ENCODE measurements at regions not wholly inside any gene's neighbourhood (a gene's known extent, or its start where the extent isn't known, plus 50 kb on each side); places are given as distances from the start of the nearest gene placed in this dataset.

DNA sequence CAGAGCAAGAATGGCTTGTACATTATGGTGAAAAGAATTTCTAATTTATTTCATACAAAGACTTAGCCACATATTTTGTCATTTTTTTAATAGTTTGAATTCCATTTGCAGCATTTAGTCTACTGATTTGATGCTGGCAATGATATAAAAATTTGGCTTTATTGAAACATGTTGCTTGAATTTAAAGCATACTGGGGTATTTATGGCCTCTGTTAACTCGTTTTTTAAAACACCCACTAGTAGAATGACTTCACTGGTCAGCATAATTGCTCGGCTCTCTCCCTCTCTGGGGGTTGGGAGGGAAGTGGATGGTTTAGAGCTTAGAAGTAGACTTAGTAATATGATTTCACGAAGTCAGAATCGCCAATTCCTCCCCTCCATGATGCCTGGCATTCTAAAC lies 354.9 kb upstream of the HTR2A start:
- TF ChIP-seq, protein P1, sequence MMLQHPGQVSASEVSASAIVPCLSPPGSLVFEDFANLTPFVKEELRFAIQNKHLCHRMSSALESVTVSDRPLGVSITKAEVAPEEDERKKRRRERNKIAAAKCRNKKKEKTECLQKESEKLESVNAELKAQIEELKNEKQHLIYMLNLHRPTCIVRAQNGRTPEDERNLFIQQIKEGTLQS (CRISPR knock-in tag; IDR thresholded peaks at IDR 0.05), result no peak
- no peak for TF ChIP-seq POLR2A (IDR thresholded peaks at IDR 0.05; ENCODE audit: insufficient read depth in 1 of 2, low read depth in 2 of 2, low read length in 2 of 2)

Measured in HepG2 (cell line).